Adrenal gland (tissue), 5 donors: ENCODE measurements at regions not wholly inside any gene's neighbourhood (a gene's known extent, or its start where the extent isn't known, plus 50 kb on each side); places are given as distances from the start of the nearest gene placed in this dataset.

ENCODE experiments used
- CTCF ChIP-seq, 6 experiments: fragments of 450-650 bp in 4 of 6; fragments of 200-600 bp in 2 of 6; sonication (generic) in 1 of 6; IDR thresholded peaks; 1 replicate in 5 of 6; 2 replicates in 1 of 6; pipeline versions ENCODE4 v1.5.1 to v1.8.0; 2016 to 2021; ENCODE audit warnings: antibody characterized with exemption in 6 of 6, mild to moderate bottlenecking in 2 of 6, moderate library complexity in 1 of 6
- POLR2A ChIP-seq, 2 donors: fragments of 450-650 bp; IDR thresholded peaks; one replicate each; pipeline ENCODE4 v1.6.1; 2017; ENCODE audit warnings: antibody characterized with exemption in 2 of 2, mild to moderate bottlenecking in 2 of 2, moderate library complexity in 1 of 2
- donor health status: DM: no; HTN: no; CAD: no.

GRCh38 chr17:79441356-79442160 is 169.3 kb downstream of the RBFOX3 start:
- TF ChIP-seq CTCF (IDR thresholded peaks at IDR 0.05): no peak
- TF ChIP-seq POLR2A (IDR thresholded peaks at IDR 0.05): no peak
